GM23248 (cell line): ENCODE measurements at regions not wholly inside any gene's neighbourhood (a gene's known extent, or its start where the extent isn't known, plus 50 kb on each side); places are given as distances from the start of the nearest gene placed in this dataset.

ENCODE experiments used
- DNase-seq: peaks from one replicate; pipeline ENCODE4 v3.0.0-alpha.2; 2015
- H2AFZ ChIP-seq: fragments of 200-600 bp; sonication (generic); 2 replicates; pipeline ENCODE4 v1.6.1; 2016; ENCODE audit warnings: antibody characterized with exemption
- H3F3A ChIP-seq: fragments of 200-600 bp; sonication (generic); 2 replicates; pipeline ENCODE4 v1.6.1; 2016; ENCODE audit warnings: mild to moderate bottlenecking, antibody characterized with exemption, mixed run types; ENCODE audit not compliant: insufficient read depth
- H3K27ac ChIP-seq: fragments of 200-600 bp; sonication (generic); 2 replicates; pipeline ENCODE4 v1.5.1; 2016; ENCODE audit warnings: mild to moderate bottlenecking
- H3K27me3 ChIP-seq: fragments of 200-600 bp; sonication (generic); replicated peaks from 2 replicates; pipeline ENCODE4 v1.6.1; 2016; ENCODE audit warnings: mild to moderate bottlenecking; ENCODE audit not compliant: insufficient read depth
- H3K36me3 ChIP-seq: fragments of 200-600 bp; sonication (generic); 2 replicates; pipeline ENCODE4 v1.6.1; 2016; ENCODE audit warnings: low read depth, mild to moderate bottlenecking
- H3K4me1 ChIP-seq: fragments of 200-600 bp; sonication (generic); 2 replicates; pipeline ENCODE4 v1.6.1; 2016; ENCODE audit warnings: mild to moderate bottlenecking; ENCODE audit not compliant: insufficient read depth
- H3K4me2 ChIP-seq: fragments of 200-600 bp; sonication (generic); one replicate; pipeline ENCODE4 v1.6.1; 2016; ENCODE audit warnings: mild to moderate bottlenecking; ENCODE audit not compliant: unreplicated experiment
- H3K4me3 ChIP-seq: fragments of 200-600 bp; sonication (generic); 2 replicates; pipeline ENCODE4 v1.5.1; 2016; ENCODE audit warnings: mild to moderate bottlenecking
- H3K79me2 ChIP-seq: fragments of 200-600 bp; sonication (generic); 2 replicates; pipeline ENCODE4 v1.6.1; 2016; ENCODE audit warnings: mild to moderate bottlenecking; ENCODE audit not compliant: insufficient read depth
- H3K9ac ChIP-seq: fragments of 200-600 bp; sonication (generic); 2 replicates; pipeline ENCODE4 v1.6.1; 2016; ENCODE audit warnings: mild to moderate bottlenecking
- H3K9me2 ChIP-seq: fragments of 200-600 bp; sonication (generic); 2 replicates; pipeline ENCODE4 v1.6.1; 2016; ENCODE audit warnings: mixed run types, mild to moderate bottlenecking, moderate library complexity; ENCODE audit not compliant: insufficient read depth
- H3K9me3 ChIP-seq: fragments of 200-600 bp; sonication (generic); one replicate; pipeline ENCODE4 v1.6.1; 2017; ENCODE audit warnings: low read depth
- H4K20me1 ChIP-seq: fragments of 200-600 bp; sonication (generic); 2 replicates; pipeline ENCODE4 v1.6.0; 2016; ENCODE audit not compliant: insufficient read depth
- EZH2 ChIP-seq: fragments of 200-600 bp; sonication (generic); IDR thresholded peaks from 2 replicates; pipeline ENCODE4 v1.6.1; 2018; ENCODE audit warnings: antibody characterized with exemption, mild to moderate bottlenecking; ENCODE audit not compliant: insufficient read depth, poor library complexity, severe bottlenecking
- EZH2phosphoT487 ChIP-seq: fragments of 200-600 bp; sonication (generic); IDR thresholded peaks from 2 replicates; pipeline ENCODE4 v1.6.1; 2018; ENCODE audit warnings: antibody characterized with exemption, moderate library complexity, mild to moderate bottlenecking, low read depth; ENCODE audit not compliant: insufficient read depth
- WGBS, 2 experiments: methylation state at CpG; one replicate each; pipeline ENCODE4 v1.1.6; 2015 to 2017; ENCODE audit warnings: low lambda C conversion rate in 2 of 2, low coverage in 1 of 2; ENCODE audit errors: missing lambda C conversion rate in 2 of 2; 5-methylcytosine and 5-hydroxymethylcytosine counted together
- in situ Hi-C: fragments of 300-500 bp; cut with MboI; formaldehyde crosslinking; loops from 2 replicates; pipeline ENCODE4 v1.15.0; 2020

- no peak for TF ChIP-seq EZH2phosphoT487
- in situ Hi-C loops = no loop called here
- no peak for DNase-seq
- H3K27ac ChIP-seq = no peak overlapping the region
- H3K9ac ChIP-seq = no peak overlapping the region
- H3F3A ChIP-seq = no peaks in the 10 kb centered on the region
- WGBS, 2 experiments = 8 to 9% methylated on average over 7 of the region's 7 CpGs
- no peak overlapping the region for H2AFZ ChIP-seq
- no peaks in the 10 kb centered on the region for H3K4me1 ChIP-seq
- peaks cover 31% of the 10 kb centered on the region for H3K27me3 ChIP-seq
- H3K36me3 ChIP-seq = no peaks in the 10 kb centered on the region
- H3K4me3 ChIP-seq = no peak overlapping the region
- H3K79me2 ChIP-seq = no peaks in the 10 kb centered on the region
- H3K9me3 ChIP-seq = no peaks in the 10 kb centered on the region
- no peaks in the 10 kb centered on the region for H3K9me2 ChIP-seq
- no peak overlapping the region for H3K4me2 ChIP-seq
- H4K20me1 ChIP-seq = no peaks in the 10 kb centered on the region
Observed at GRCh38 chr17:15007147-15007553, 258.0 kb downstream of the PMP22 start.

- peaks cover 31% of the 10 kb centered on the region for H3K27me3 ChIP-seq
- no peaks in the 10 kb centered on the region for H3K4me1 ChIP-seq
- no peak overlapping the region for H3K4me2 ChIP-seq
- no peaks in the 10 kb centered on the region for H4K20me1 ChIP-seq
- TF ChIP-seq EZH2 (no peak), EZH2phosphoT487 (no peak)
- 30 to 34% methylated on average over 11 of the region's 11 CpGs for WGBS, 2 experiments
- H3K79me2 ChIP-seq = no peaks in the 10 kb centered on the region
- H3K9me3 ChIP-seq = no peaks in the 10 kb centered on the region
- H3K9me2 ChIP-seq = no peaks in the 10 kb centered on the region
- H3K4me3 ChIP-seq = no peak overlapping the region
- H2AFZ ChIP-seq = no peak overlapping the region
- no peaks in the 10 kb centered on the region for H3K36me3 ChIP-seq
- no peaks in the 10 kb centered on the region for H3F3A ChIP-seq
- no peak overlapping the region for H3K27ac ChIP-seq
- in situ Hi-C loops = no loop called here
- no peak overlapping the region for H3K9ac ChIP-seq
- no peak for DNase-seq
Observed at GRCh38 chr17:15006421-15007128, 258.6 kb downstream of the PMP22 start.

GRCh38 chr17:15000661-15001060 lies 264.5 kb downstream of the PMP22 start:
- no peak overlapping the region for H2AFZ ChIP-seq
- no peak overlapping the region for H3K4me2 ChIP-seq
- no peaks in the 10 kb centered on the region; the same call in 1 of the 2 replicates for H3K27me3 ChIP-seq
- H3K9me2 ChIP-seq = no peaks in the 10 kb centered on the region; the same call in 1 of the 2 replicates
- H3F3A ChIP-seq = no peaks in the 10 kb centered on the region
- H3K27ac ChIP-seq = no peak overlapping the region
- H3K4me1 ChIP-seq = no peaks in the 10 kb centered on the region
- H3K4me3 ChIP-seq = no peak overlapping the region
- no peaks in the 10 kb centered on the region for H4K20me1 ChIP-seq
- in situ Hi-C loops = no loop called here
- H3K9ac ChIP-seq = no peak overlapping the region
- H3K36me3 ChIP-seq = no peaks in the 10 kb centered on the region
- DNase-seq = no peak
- no peaks in the 10 kb centered on the region for H3K79me2 ChIP-seq
- no peak for TF ChIP-seq EZH2phosphoT487
- H3K9me3 ChIP-seq = no peaks in the 10 kb centered on the region

GRCh38 chr17:14997290-14997689 lies 267.8 kb downstream of the PMP22 start:
- in situ Hi-C loops = no loop called here
- Histone ChIP-seq H3K4me3 (no peak overlapping the region), H3K9ac (no peak overlapping the region), H3K79me2 (no peaks in the 10 kb centered on the region), H3K27me3 (no peaks in the 10 kb centered on the region; the same call in none of the 2 replicates), H3K4me1 (no peaks in the 10 kb centered on the region), H3K9me3 (no peaks in the 10 kb centered on the region), H3F3A (no peaks in the 10 kb centered on the region), H3K9me2 (no peaks in the 10 kb centered on the region; the same call in 1 of the 2 replicates), H2AFZ (no peak overlapping the region), H3K36me3 (no peaks in the 10 kb centered on the region), H3K27ac (no peak overlapping the region), H4K20me1 (no peaks in the 10 kb centered on the region), H3K4me2 (no peak overlapping the region)
- 55 to 62% methylated on average over 2 of the region's 2 CpGs for WGBS, 2 experiments
- no peak for TF ChIP-seq EZH2
- no peak for TF ChIP-seq EZH2phosphoT487
- no peak for DNase-seq

- no peaks in the 10 kb centered on the region for H4K20me1 ChIP-seq
- H3K79me2 ChIP-seq = no peaks in the 10 kb centered on the region
- WGBS, 2 experiments = 48 to 50% methylated on average over 4 of the region's 4 CpGs
- H3K9me2 ChIP-seq = no peaks in the 10 kb centered on the region
- H3K4me2 ChIP-seq = no peak overlapping the region
- in situ Hi-C loops = loop anchor here (10.0 kb wide), 1 partner anchor 59 kb away; no protein-coding TSS in a partner anchor
- H3K4me3 ChIP-seq = no peak overlapping the region
- H3K4me1 ChIP-seq = no peaks in the 10 kb centered on the region
- H3K27ac ChIP-seq = no peak overlapping the region
- H3K9ac ChIP-seq = no peak overlapping the region
- H3K9me3 ChIP-seq = no peaks in the 10 kb centered on the region
- TF ChIP-seq EZH2 (no peak), EZH2phosphoT487 (no peak)
- no peak for DNase-seq
- peaks cover 15% of the 10 kb centered on the region; the same call in 1 of the 2 replicates for H3K27me3 ChIP-seq
- H2AFZ ChIP-seq = no peak overlapping the region
- H3F3A ChIP-seq = no peaks in the 10 kb centered on the region
- H3K36me3 ChIP-seq = no peaks in the 10 kb centered on the region
Observed at GRCh38 chr17:14986127-14986526, 279.0 kb downstream of the PMP22 start.
